ENCODE measurements at regions not wholly inside any gene's neighbourhood (a gene's known extent, or its start where the extent isn't known, plus 50 kb on each side); places are given as distances from the start of the nearest gene placed in this dataset.
"Not testable (repeated sequence)": the region's sequence is repeated elsewhere in the genome, so short reads cannot be mapped to it uniquely, and the experiment has no call there.

DNA sequence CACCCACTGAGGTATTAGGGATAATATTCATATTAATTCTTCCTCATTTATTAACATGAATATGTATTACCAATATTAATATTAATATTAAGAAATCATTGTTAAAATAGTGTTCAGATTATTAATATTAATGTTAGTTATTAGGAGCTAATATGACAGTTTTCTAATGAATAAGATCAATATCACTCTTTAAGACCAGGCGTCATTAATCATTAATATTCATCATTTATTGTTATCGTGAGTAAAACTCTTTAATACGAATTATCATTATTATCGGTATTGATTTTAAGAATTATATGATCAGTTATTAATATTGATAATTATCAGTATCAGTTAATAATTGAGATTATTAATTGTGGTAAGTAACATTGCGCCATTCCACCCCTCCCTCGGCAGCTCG lies 101.0 kb upstream of the HMX1 start:
- DNase-seq, result not testable (repeated sequence)

DNA sequence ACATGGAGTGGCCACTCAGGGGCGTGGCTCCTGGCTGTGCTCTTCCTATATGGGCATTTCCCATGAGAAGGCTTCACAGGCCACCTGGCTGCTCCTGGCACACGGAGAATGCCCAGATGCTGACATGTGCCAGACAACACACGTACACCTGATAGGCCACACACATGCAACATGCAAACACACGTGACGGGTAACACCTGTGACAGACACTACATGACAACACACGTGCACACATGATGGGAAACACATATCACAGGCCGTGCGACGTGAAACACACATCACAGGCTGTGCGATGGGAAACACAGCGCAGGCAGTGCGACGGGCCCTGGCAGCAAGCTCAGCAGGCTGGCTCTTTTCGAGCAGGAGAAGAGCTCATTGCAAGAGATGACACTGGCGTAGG lies 94.3 kb upstream of the HMX1 start:
- DNase-seq, result not testable (repeated sequence)

DNA sequence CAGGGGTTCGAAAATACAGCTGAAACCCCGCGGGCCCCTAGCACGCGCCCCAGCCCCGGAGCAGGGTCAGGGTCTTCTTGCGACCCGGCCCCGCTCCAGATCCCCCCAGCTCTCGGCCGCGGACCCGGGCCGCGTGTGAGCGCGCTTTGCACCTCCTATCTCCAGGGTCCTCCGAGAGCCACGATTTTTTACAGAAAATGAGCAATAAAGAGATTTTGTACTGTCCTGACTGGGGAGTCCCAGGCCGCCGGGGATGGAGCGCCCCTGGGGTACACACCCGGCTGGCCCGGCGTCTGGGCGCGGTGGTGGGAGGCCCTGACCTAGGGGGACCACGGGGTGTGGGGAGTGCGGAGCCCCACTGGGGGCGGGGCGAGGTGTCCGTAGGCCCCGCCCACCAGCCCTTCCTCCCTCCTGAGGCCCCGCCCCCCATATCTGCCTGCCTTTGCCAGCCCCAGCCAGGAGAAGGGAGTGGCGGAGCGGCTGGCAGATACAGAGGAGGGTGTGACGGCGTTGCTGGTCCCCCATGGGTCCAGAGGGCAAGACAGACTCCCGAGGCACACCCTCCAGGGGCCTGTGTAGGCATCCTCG lies 92.7 kb upstream of the HMX1 start:
- DNase-seq, result not testable (repeated sequence)

DNA sequence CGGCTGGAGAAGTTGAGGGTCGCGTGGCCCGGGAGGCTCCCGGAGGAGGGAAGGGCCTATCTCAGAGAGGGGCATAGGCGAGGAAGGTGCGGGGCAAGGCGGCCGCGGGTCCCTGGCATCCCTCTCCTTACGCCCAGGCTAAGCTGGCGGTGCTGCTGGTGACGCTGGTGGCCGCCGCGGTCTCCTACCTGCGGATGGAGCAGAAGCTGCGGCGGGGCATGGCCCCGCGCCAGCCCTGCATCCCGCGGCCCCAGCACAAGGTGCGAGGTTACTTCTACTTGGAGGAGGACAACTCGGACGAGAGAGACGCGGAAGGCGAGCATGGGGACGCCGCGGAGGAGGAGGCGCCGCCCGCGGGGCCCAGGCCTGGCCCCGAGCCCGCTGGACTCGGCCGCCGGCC lies 91.9 kb upstream of the HMX1 start:
- DNase-seq, result not testable (repeated sequence)

- peak; percentile 33 for DNase-seq
These were observed 89.7 kb upstream of the HMX1 start for GRCh38 chr4:8961343-8961742.

DNA sequence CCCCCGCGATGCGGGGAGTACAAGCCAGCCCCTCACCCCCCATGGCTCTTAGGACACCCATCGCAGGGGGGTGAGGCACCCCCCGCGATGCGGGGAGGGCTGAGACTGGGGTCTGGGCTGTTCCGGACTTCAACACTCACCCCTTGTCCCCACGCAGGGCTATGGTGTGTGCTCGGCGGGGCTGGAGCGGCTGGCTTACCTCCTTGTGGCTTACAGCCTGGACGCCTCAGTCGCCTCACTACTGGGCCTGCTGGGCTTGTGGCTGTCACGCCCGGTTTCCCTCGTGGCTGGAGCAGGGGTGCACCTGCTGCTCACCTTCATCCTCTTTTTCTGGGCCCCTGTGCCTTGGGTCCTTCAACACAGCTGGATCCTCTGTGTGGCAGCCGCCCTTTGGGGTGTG lies 87.8 kb upstream of the HMX1 start:
- DNase-seq, result not testable (repeated sequence)

GRCh38 chr4:8954001-8954400 lies 82.4 kb upstream of the HMX1 start:
- not testable (repeated sequence) for DNase-seq

DNA sequence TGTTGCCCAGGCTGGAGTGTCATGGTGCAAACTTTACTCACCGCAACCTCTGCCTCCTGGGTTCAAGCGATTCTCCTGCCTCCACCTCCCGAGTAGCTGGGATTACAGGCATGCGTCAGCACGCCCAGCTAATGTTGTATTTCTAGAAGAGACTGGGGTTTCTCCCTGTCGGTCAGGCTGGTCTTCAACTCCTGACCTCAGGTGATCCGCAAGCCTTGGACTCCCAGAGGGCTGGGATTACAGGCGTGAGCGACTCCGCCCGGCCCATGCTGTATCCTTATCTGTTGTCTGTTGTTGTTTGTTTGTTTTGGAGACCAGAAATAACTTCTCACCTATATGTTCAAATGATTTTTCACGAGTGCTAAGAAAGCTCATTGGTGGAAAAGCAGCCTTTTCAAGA lies 81.2 kb upstream of the HMX1 start:
- DNase-seq, result not testable (repeated sequence)

DNA sequence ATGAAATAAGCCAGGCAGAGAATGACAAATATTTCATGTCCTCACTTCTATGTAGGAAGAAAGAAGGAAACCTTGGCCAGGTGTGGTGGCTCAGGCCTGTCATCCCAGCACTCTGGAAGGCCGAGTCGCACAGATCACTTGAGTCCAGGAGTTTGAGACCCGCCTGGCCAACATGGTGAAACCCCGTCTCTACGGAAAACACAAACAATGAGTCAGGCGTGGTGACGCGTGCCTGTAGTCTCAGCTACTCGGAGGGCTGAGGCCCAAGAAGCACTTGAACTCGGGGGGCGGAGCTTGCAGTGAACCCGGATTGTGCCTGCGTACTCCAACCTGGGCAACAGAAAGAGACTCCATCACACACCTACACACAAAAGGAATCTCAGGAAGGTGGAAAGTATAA lies 80.5 kb upstream of the HMX1 start:
- not testable (repeated sequence) for DNase-seq

GRCh38 chr4:8945506-8945905 lies 73.9 kb upstream of the HMX1 start:
- not testable (repeated sequence) for DNase-seq

- not testable (repeated sequence) for DNase-seq
These were observed 71.7 kb upstream of the HMX1 start for GRCh38 chr4:8943367-8943766.

DNA sequence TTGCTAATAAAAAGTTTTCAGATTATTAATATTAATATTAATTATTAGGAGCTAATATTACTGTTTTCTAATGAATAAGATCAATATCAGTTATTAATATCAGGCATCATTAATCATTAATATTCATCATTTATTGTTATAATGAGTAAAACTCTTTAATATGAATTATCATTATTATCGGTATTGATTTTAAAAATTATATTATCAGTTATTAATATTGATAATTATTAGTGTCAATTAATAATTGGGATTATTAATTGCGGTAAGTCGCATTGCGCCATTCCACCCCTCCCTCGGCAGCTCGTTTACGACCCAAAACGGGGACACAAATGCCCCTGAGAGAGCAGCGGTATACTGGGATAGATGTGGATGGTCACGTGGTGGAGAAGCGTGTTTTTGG lies 70.4 kb upstream of the HMX1 start:
- DNase-seq, result not testable (repeated sequence)

DNA sequence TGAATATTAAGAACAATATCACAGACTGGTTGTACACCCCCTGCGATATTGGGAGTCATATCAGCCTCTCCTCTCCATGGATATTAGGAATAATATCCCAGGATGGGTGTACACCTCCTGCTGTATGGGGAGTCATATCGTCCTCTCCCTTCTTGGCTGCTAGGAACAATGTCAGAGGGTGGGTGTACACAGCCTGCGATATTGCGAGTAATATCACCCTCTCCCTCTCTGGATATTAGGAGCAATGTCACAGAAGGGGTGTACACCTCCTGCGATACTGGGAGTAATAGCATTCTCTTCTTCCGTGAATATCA lies 69.8 kb upstream of the HMX1 start:
- DNase-seq, result not testable (repeated sequence)

GRCh38 chr4:8940792-8941491 lies 69.3 kb upstream of the HMX1 start:
- DNase-seq, result peak; percentile 23

DNA sequence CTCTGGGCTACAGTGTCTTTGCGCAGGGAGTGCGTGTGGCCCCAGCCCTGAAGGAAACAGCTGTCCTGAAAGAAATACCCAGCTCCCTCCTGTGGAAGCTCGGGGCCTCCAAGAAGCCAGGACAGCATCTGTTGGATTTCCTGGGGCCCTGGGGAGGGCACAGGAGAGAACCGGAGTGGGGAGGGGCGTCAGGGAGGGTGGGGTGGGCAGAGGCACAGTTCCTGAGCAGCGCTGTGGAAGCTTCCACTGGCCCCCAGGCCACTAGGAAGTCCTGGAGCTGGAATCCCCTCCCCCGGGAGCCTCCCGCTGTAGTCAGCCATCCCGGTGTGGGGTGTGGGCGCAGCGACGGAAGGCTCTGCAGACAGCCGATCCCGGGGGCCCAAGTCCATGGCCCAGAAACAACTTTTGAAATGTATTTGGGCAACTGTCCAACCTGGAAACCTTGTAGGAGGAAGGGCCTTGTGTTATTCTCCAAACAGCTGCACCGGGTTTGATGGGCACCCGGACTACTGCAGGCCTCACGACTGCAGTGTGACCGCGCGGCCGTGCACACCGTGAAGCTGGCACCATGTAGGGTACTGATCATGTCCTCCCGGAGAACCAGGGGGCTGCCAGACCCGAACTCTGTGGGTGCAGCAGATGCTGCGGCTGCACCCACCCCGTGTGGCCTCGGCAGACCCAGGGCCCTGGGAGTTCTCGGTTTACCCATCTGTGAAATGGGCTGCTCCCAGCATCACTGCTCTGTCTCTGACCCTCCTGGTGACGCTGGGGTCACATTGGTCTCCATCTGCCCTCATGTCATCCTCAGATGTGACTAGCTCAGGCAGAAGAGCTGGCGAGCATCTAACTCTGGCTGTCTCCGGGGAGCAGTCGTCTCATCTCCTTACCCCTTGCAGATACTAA lies 68.5 kb upstream of the HMX1 start:
- DNase-seq, result peak; percentile 56

GRCh38 chr4:8939160-8939839 lies 67.7 kb upstream of the HMX1 start:
- DNase-seq, result no peak

DNA sequence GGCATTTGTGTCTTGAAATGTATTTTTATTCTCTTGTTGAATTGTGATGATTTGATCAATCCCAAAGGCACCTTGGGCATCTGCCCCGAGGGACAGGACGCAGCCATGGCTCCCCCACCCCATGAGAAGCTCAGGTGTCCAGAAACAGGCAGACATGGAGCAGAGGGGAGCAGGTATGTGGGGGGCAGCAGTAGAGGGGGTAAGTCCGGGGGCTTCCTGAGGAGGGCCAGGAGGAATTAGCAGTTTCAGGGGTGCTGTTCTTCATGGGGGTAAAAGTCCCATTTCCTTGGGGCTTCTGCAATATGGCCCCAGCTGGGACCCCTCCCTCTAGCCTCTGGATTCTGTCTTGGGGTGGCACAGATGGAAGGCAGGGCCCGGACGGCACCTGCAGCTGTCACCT lies 67.0 kb upstream of the HMX1 start:
- no peak for DNase-seq

DNA sequence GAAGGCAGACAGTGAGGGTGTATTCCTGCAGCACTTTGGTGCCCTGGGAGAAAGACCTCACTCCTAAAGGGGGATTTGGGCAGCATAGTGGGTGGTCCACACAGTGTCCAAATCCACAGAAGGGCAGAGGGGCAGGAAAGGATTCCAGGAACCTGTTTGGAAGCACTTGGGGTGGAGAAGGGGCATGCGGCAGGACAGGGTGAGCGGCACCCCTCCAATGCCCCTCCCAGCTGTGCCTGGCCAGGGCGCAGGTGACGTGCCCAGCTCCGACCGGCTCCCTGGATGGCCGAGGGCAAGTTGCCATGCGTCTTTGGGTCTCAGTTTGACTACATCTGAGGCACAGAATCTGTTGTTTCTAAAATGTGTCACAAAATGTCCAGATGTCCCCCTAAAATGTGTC lies 66.5 kb upstream of the HMX1 start:
- DNase-seq, result no peak

DNA sequence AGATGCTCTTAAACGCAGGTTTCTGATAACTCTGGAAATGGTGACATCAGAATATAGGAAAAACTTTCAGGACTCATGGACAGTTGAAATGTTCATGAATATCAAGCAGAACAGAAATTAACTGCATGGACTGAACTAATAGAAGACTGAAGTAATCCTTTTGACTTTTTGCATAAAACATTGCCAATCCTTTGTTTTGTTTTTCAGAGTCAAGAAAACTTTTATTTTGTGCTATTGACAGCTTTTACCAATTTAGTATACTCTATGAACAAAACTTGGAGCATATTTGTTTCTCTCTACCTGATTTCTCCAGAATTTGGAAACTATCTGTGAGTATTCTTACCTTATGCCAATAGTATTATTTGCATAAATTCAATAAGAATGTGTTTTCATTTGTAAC lies 61.2 kb upstream of the HMX1 start:
- DNase-seq, result no peak

DNA sequence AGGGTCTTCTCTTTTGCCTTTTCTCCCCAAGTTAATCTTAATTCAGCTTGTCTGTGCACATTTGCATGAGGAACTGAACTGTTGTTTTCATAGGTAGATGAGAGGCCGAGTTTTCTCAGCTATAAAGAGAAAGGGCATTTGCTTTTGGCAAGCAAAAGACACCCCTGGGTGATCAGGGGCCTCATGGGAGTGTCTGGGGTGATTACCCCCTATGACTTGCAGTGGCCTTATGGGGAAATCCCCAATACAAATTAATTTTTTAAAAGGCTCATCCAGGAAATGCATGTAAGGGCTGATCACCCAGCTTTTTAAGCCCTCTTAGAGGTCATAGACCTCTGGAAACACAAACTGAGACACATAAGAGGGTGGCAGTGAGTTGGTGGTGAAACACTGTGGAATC lies 56.4 kb upstream of the HMX1 start:
- DNase-seq, result no peak

- no peak for DNase-seq
These were observed 50.8 kb upstream of the HMX1 start for GRCh38 chr4:8922481-8922880.

GRCh38 chr4:8921465-8921864 lies 49.8 kb upstream of the HMX1 start:
- DNase-seq, result no peak

All from renal pelvis (tissue), 1 donor.